IMR-90 (cell line): ENCODE measurements at regions not wholly inside any gene's neighbourhood (a gene's known extent, or its start where the extent isn't known, plus 50 kb on each side); places are given as distances from the start of the nearest gene placed in this dataset.

Experiments used
- ATAC-seq: fragments of 200-7000 bp; cut with Tn5 transposase; 2 replicates; pipeline ENCODE4 v1.9.1; 2020; ENCODE audit warnings: low read depth, mild to moderate bottlenecking, moderate library complexity
- BruUV-seq: library from RNA; stranded (reverse); fragments of 400-500 nt; replicated peaks from 2 replicates; lab custom pipeline; 2021; lab: Mats Ljungman, UMichigan
- CTCF ChIA-PET: fragments of 300-600 bp; formaldehyde crosslinking; extraction: SDS; loops from one replicate; lab custom pipeline; 2021; ENCODE audit warnings: antibody characterized with exemption; lab: Yijun Ruan, JAX
- POLR2A ChIA-PET: fragments of 300-600 bp; sonication (Branson Sonifier 250); formaldehyde crosslinking; loops from one replicate; lab custom pipeline; 2022; ENCODE audit warnings: antibody characterized with exemption; ENCODE audit not compliant: unreplicated experiment; lab: Charles Lee
- DNase-seq: peaks from one replicate; pipeline ENCODE4 v3.0.0; 2013
- H2AFZ ChIP-seq: replicated peaks from 2 replicates; pipeline ENCODE3; 2013; ENCODE audit warnings: low read length, mild to moderate bottlenecking; ENCODE audit not compliant: poor library complexity
- H2AK5ac ChIP-seq: 2 replicates; pipeline ENCODE4 v1.6.1; 2013; ENCODE audit warnings: low read depth, low read length, inconsistent platforms
- H2AK9ac ChIP-seq: replicated peaks from 2 replicates; pipeline ENCODE3; 2013; ENCODE audit warnings: mild to moderate bottlenecking, low read depth, low read length, moderate library complexity; ENCODE audit not compliant: poor library complexity
- H2BK120ac ChIP-seq: 2 replicates; pipeline ENCODE4 v1.6.1; 2013; ENCODE audit warnings: low read depth, low read length, inconsistent platforms
- H2BK15ac ChIP-seq: 3 replicates; pipeline ENCODE4 v1.6.1; 2013; ENCODE audit warnings: low read depth, low read length, inconsistent platforms
- H2BK20ac ChIP-seq: 2 replicates; pipeline ENCODE4 v1.6.1; 2013; ENCODE audit warnings: low read depth, mild to moderate bottlenecking, inconsistent platforms, low read length, moderate library complexity
- H2BK5ac ChIP-seq: 2 replicates; pipeline ENCODE4 v1.6.1; 2013; ENCODE audit warnings: mild to moderate bottlenecking, low read depth, low read length, inconsistent platforms; ENCODE audit not compliant: poor library complexity, severe bottlenecking
- H3K14ac ChIP-seq: replicated peaks from 2 replicates; pipeline ENCODE4 v1.6.1; 2013; ENCODE audit warnings: low read depth, low read length, inconsistent platforms
- H3K18ac ChIP-seq: 2 replicates; pipeline ENCODE4 v1.6.1; 2013; ENCODE audit warnings: low read depth, low read length, control low read depth
- H3K23ac ChIP-seq: 2 replicates; pipeline ENCODE4 v1.6.1; 2013; ENCODE audit warnings: low read depth, low read length, inconsistent platforms
- H3K27ac ChIP-seq: 2 replicates; pipeline ENCODE4 v1.5.1; 2013; ENCODE audit warnings: mild to moderate bottlenecking, control low read depth, low read length; ENCODE audit not compliant: insufficient read depth
- H3K27me3 ChIP-seq: 2 replicates; pipeline ENCODE4 v1.6.1; 2013; ENCODE audit warnings: low read length; ENCODE audit not compliant: control insufficient read depth, insufficient read depth
- H3K36me3 ChIP-seq: 2 replicates; pipeline ENCODE4 v1.6.1; 2013; ENCODE audit warnings: low read length, mixed read lengths; ENCODE audit not compliant: control insufficient read depth, insufficient read depth
- H3K4ac ChIP-seq: 2 replicates; pipeline ENCODE4 v1.6.1; 2013; ENCODE audit warnings: low read depth, low read length, inconsistent platforms
- H3K4me1 ChIP-seq: 2 replicates; pipeline ENCODE4 v1.6.1; 2013; ENCODE audit warnings: low read length, mixed read lengths; ENCODE audit not compliant: control insufficient read depth, insufficient read depth
- H3K4me2 ChIP-seq: 2 replicates; pipeline ENCODE4 v1.6.1; 2013; ENCODE audit warnings: low read depth, mild to moderate bottlenecking, control low read depth, low read length, moderate library complexity
- H3K4me3 ChIP-seq: 2 replicates; pipeline ENCODE4 v1.5.1; 2013; ENCODE audit warnings: low read depth, mild to moderate bottlenecking, control low read depth, low read length, moderate library complexity; ENCODE audit not compliant: insufficient read depth
- H3K56ac ChIP-seq: 2 replicates; pipeline ENCODE4 v1.6.1; 2013; ENCODE audit warnings: low read length, inconsistent platforms; ENCODE audit not compliant: insufficient read depth; ENCODE audit errors: extremely low read depth
- H3K79me1 ChIP-seq, 2 experiments: 2 replicates each; pipeline ENCODE4 v1.6.1; 2013; ENCODE audit warnings: low read length in 2 of 2, inconsistent platforms in 1 of 2, low read depth in 1 of 2
- H3K9ac ChIP-seq: 2 replicates; pipeline ENCODE4 v1.6.1; 2013; ENCODE audit warnings: low read depth, low read length, control low read depth
- H3K9me1 ChIP-seq: 2 replicates; pipeline ENCODE4 v1.6.1; 2013; ENCODE audit warnings: low read length, inconsistent platforms; ENCODE audit not compliant: insufficient read depth
- H3K9me3 ChIP-seq: 2 replicates; pipeline ENCODE4 v1.6.1; 2013; ENCODE audit warnings: low read length; ENCODE audit not compliant: control insufficient read depth, insufficient read depth
- H4K20me1 ChIP-seq: 2 replicates; pipeline ENCODE4 v1.6.1; 2013; ENCODE audit warnings: low read length, inconsistent platforms; ENCODE audit not compliant: insufficient read depth
- H4K5ac ChIP-seq: 2 replicates; pipeline ENCODE4 v1.6.1; 2013; ENCODE audit warnings: mild to moderate bottlenecking, low read depth, low read length, control low read depth
- H4K8ac ChIP-seq, 2 experiments: 2 replicates each; pipeline ENCODE4 v1.6.1; 2013; ENCODE audit warnings: low read depth in 2 of 2, low read length in 2 of 2, control low read depth in 1 of 2, inconsistent platforms in 1 of 2
- H4K91ac ChIP-seq: 2 replicates; pipeline ENCODE4 v1.6.1; 2013; ENCODE audit warnings: low read depth, low read length, inconsistent platforms; ENCODE audit not compliant: insufficient read depth
- CEBPB ChIP-seq: IDR thresholded peaks from 2 replicates; pipeline ENCODE4 v1.6.1; 2012; ENCODE audit warnings: low read depth, low read length, improper control_type of control experiment
- CHD1 ChIP-seq: IDR thresholded peaks from 2 replicates; pipeline ENCODE4 v1.6.1; 2012; ENCODE audit warnings: low read depth, low read length, improper control_type of control experiment
- ELK1 ChIP-seq: fragments of 150-350 bp; IDR thresholded peaks from 2 replicates; pipeline ENCODE4 v1.6.1; 2016; ENCODE audit warnings: low read depth, mild to moderate bottlenecking, low read length, moderate library complexity, borderline replicate concordance
- RAD21 ChIP-seq: IDR thresholded peaks from 2 replicates; pipeline ENCODE4 v1.6.1; 2012; ENCODE audit warnings: low read length, improper control_type of control experiment
- RFX5 ChIP-seq: IDR thresholded peaks from 2 replicates; pipeline ENCODE4 v1.8.0; 2012; ENCODE audit warnings: low read depth, mild to moderate bottlenecking, low read length, moderate library complexity
- SMC3 ChIP-seq: fragments of 150-350 bp; IDR thresholded peaks from 2 replicates; pipeline ENCODE4 v1.6.1; 2016; ENCODE audit warnings: low read depth, mild to moderate bottlenecking, antibody characterized with exemption, low read length, moderate library complexity
- WGBS, 2 experiments: methylation state at CpG; one replicate each; pipeline versions ENCODE4 v1.1.5 to v1.1.7; 2013; ENCODE audit warnings: missing lambda C conversion rate in 2 of 2; ENCODE audit not compliant: insufficient read length in 1 of 2; ENCODE audit errors: extremely low coverage in 2 of 2; 5-methylcytosine and 5-hydroxymethylcytosine counted together
- dilution Hi-C: fragments of 300-500 bp; cut with HindIII; formaldehyde crosslinking; loops from one replicate; pipeline ENCODE4 v1.14.3; 2018; ENCODE audit warnings: low sequenced_read_pairs; ENCODE audit not compliant: unreplicated experiment
- in situ Hi-C: fragments of 300-500 bp; cut with MboI; formaldehyde crosslinking; loops from 3 replicates; pipeline ENCODE4 v1.14.3; 2019; ENCODE audit warnings: low sequenced_read_pairs, inconsistent platforms, mixed read lengths
- intact Hi-C: fragments of 100-400 bp; cut with micrococcal nuclease; formaldehyde crosslinking; loops from 2 replicates; pipeline ENCODE4 v1.10.0; 2022

- ATAC-seq, result no peak
- DNase-seq, result no peak
Observed at GRCh38 chr16:62137996-62138395, 101.8 kb upstream of the CDH8 start.

More at GRCh38 chr16:62137996-62138395, 101.8 kb upstream of the CDH8 start:
- TF ChIP-seq CHD1 (no peak), RFX5 (no peak), ELK1 (no peak), SMC3 (no peak), CEBPB (no peak), RAD21 (no peak)
- H3K9me3 ChIP-seq, result peaks cover 9% of the 10 kb centered on the region
- no peak overlapping the region for H2BK15ac ChIP-seq
- H3K4ac ChIP-seq, result no peak overlapping the region
- H2AK9ac ChIP-seq, result no peak overlapping the region
- H3K4me2 ChIP-seq, result no peak overlapping the region
- H3K79me1 ChIP-seq, result no peaks in the 10 kb centered on the region
- POLR2A ChIA-PET, result no interaction called here
- intact Hi-C loops (no loop called here), dilution Hi-C loops (no loop called here), in situ Hi-C loops (no loop called here)
- H3K56ac ChIP-seq, result no peak overlapping the region
- no peak overlapping the region for H2BK120ac ChIP-seq
- H3K9me1 ChIP-seq, result no peaks in the 10 kb centered on the region
- H2AK5ac ChIP-seq, result no peak overlapping the region
- WGBS, 2 experiments, result 40% methylated on average over 1 of the region's 3 CpGs; no CpG with 5 or more reads in 1 of the 2 experiments
- H3K23ac ChIP-seq, result no peak overlapping the region
- CTCF ChIA-PET, result interaction anchor here (0.6 kb wide), 1 partner anchor 1898 kb away, joined by 4 read pairs; no protein-coding TSS in a partner anchor
- no peak overlapping the region for H4K5ac ChIP-seq
- H3K14ac ChIP-seq, result no peak overlapping the region
- no TSS peak for BruUV-seq
- H4K20me1 ChIP-seq, result no peaks in the 10 kb centered on the region
- no peak overlapping the region for H2BK20ac ChIP-seq
- no peak overlapping the region for H3K9ac ChIP-seq
- H3K4me1 ChIP-seq, result no peaks in the 10 kb centered on the region
- H2AFZ ChIP-seq, result no peak overlapping the region
- no peak overlapping the region for H3K18ac ChIP-seq
- H3K27ac ChIP-seq, result no peak overlapping the region
- no peak overlapping the region for H4K91ac ChIP-seq
- H3K27me3 ChIP-seq, result no peaks in the 10 kb centered on the region
- no peak overlapping the region for H3K4me3 ChIP-seq
- no peak overlapping the region for H4K8ac ChIP-seq
- no peaks in the 10 kb centered on the region for H3K36me3 ChIP-seq
- H2BK5ac ChIP-seq, result no peak overlapping the region
